Anterior cingulate cortex (tissue), 58 donors: ENCODE measurements at regions not wholly inside any gene's neighbourhood (a gene's known extent, or its start where the extent isn't known, plus 50 kb on each side); places are given as distances from the start of the nearest gene placed in this dataset.

ENCODE experiments used
- DNase-seq, 58 donors: peaks; one replicate each; lab custom pipeline; 2025; lab: John Stamatoyannopoulos, UW

- DNase-seq: no peak
Observed at GRCh38 chr2:23297112-23297511, 87.9 kb upstream of the KLHL29 start.

- DNase-seq: no peak
Observed at GRCh38 chr2:23298551-23298950, 86.4 kb upstream of the KLHL29 start.

- no peak for DNase-seq
Observed at GRCh38 chr2:23299476-23300195, 85.3 kb upstream of the KLHL29 start.

GRCh38 chr2:23301136-23301535, 83.8 kb upstream of the KLHL29 start:
- DNase-seq: no peak

GRCh38 chr2:23302591-23302990, 82.4 kb upstream of the KLHL29 start:
- DNase-seq: no peak

- DNase-seq: no peak
Observed at GRCh38 chr2:23306401-23306800, 78.6 kb upstream of the KLHL29 start.

GRCh38 chr2:23311186-23311585, 73.8 kb upstream of the KLHL29 start:
- DNase-seq: no peak

GRCh38 chr2:23312996-23313606, 71.9 kb upstream of the KLHL29 start:
- no peak for DNase-seq

GRCh38 chr2:23314687-23315086, 70.3 kb upstream of the KLHL29 start:
- no peak for DNase-seq

GRCh38 chr2:23320058-23320457, 64.9 kb upstream of the KLHL29 start:
- DNase-seq: no peak

GRCh38 chr2:23321751-23322150, 63.2 kb upstream of the KLHL29 start:
- DNase-seq: no peak

GRCh38 chr2:23322567-23323197, 62.3 kb upstream of the KLHL29 start:
- no peak for DNase-seq

- no peak for DNase-seq
Observed at GRCh38 chr2:23323198-23323916, 61.6 kb upstream of the KLHL29 start.

- DNase-seq: no peak
Observed at GRCh38 chr2:23323917-23324680, 60.9 kb upstream of the KLHL29 start.

- no peak for DNase-seq
Observed at GRCh38 chr2:23326330-23326729, 58.6 kb upstream of the KLHL29 start.

GRCh38 chr2:23327416-23327815, 57.6 kb upstream of the KLHL29 start:
- no peak for DNase-seq

GRCh38 chr2:23327887-23328286, 57.1 kb upstream of the KLHL29 start:
- no peak for DNase-seq

GRCh38 chr2:23330214-23330613, 54.8 kb upstream of the KLHL29 start:
- DNase-seq: no peak
